HG02763 (cell line): ENCODE measurements at regions not wholly inside any gene's neighbourhood (a gene's known extent, or its start where the extent isn't known, plus 50 kb on each side); places are given as distances from the start of the nearest gene placed in this dataset.

Source experiments
- ATAC-seq: cut with Tn5 transposase; IDR thresholded peaks from one replicate; pipeline ENCODE4 v1.9.1; 2021; ENCODE audit warnings: mild to moderate bottlenecking, moderate library complexity; ENCODE audit not compliant: unreplicated experiment

DNA sequence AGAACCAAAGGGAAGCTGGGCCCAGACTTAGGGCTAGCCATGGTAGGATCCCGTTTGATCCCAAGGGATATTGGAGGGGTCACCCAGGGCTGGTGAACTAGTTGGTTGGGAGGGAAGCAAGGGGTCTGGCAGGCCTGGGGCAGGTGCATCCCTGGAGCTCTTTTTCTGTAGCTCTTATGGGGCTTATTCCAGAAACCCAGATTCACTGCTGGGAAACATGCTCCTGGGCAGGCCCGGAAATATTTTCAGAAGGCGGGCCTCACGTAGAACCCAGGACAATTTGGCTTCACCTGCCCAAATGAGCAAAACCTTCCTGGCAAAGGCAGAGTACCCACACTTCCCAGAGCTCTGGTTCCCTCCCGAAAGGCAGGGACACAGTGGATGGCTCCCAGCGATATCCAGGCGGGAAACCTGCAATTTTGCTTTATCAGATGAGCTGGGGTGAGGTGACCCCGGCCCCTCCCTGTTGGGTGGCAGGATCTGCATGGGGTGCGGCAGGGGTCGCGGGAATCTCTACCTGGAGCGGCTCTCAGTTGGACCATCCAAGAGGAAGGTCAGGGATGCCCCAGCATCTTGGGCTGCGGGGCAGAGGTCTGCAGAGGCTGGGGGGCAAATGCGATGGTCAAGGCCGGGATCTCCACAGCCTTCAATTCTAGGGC is 533.9 kb downstream of the TCERG1L start:
- ATAC-seq: no peak

DNA sequence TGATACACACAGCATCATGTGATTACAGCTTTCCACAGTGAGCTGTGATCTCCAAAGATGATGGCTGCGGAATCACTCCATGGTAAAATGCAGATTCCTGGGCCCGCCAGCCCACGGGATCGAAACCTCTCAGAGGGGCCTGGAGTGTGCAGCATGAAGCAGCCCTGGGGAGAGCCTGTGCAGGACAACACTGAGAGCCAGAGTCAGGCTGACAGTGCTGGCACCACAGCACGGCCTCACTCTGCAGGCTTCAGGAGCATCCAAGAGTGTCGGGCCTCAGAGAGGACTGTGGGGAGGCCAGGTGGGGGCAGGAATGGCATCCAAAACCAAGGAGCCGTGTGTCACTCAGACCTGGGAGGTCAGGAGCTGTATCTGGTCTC is 533.4 kb downstream of the TCERG1L start:
- no peak for ATAC-seq

DNA sequence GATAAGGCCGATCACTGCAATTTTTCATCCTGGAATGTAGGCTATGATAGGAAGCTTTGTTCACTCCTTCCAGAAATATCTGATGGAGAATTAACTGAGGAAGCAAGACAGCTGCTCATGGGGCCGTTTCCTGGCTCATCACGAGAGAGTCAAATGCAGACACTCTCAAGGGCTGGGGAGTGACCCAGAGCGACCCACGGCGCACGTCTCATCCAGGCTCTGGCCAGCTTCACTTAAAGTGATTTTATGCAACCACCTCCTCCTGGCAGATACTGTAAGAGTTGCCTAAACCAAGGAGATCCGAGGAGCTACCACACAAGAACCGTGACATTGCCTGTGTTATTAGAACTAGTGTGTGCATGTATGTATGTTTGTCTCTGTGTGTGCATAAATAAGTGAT is 530.8 kb downstream of the TCERG1L start:
- ATAC-seq: no peak

GRCh38 chr10:130781206-130781605 is 530.3 kb downstream of the TCERG1L start:
- ATAC-seq: no peak

- ATAC-seq: no peak
These were observed 529.9 kb downstream of the TCERG1L start for GRCh38 chr10:130781623-130782022.

DNA sequence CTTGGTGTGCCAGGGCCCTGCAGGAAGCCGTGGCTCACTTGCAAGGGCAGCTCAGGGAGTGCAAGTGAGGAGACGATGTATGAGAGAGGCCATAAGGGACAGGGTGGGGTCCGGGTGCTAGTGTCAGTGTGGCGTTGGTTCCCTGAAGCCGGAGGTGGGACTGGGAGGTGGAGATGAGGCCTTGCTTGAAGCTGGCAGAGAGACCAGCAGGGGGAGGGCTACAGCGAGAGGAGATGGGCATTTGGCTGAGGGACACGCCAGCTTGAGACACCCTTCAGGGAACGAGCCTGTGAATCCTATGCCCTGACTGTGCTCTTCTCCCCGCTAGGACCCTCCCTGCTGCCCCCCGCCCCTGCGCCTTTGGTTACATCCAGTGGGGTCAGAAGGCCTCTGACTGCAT is 529.1 kb downstream of the TCERG1L start:
- ATAC-seq: no peak

GRCh38 chr10:130784326-130784725 is 527.2 kb downstream of the TCERG1L start:
- ATAC-seq: no peak

DNA sequence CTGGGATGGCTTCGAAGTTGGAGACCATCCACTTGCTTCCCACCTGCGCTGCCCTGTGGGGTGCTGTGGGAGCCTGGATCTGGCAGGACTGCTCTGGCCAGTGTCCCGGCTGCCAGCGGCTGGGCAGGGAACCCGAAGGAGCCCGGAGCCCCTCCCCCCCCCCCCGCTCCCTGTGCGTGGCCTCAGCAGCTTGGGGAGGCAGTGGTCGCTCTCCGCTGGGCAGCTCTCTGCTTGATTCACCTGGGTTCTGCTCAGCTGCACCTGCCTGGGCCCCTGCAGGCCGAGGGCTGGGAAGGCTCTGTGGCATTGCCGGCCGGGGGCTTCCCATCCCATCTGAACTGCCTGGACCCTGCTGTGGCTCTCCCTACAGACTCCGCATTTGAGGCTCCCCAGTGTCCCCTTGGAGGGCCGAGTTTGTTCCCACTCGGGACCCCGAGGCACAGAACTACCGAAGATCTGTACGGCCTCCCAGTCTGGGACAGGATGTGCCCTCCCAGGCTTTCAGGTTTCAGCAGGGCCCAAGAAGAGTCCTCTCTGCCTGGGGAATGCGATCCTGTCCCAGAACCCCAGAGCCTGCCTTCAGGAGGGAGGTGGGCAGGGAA is 525.1 kb downstream of the TCERG1L start:
- ATAC-seq: no peak

- no peak for ATAC-seq
These were observed 524.3 kb downstream of the TCERG1L start for GRCh38 chr10:130787243-130787642.

DNA sequence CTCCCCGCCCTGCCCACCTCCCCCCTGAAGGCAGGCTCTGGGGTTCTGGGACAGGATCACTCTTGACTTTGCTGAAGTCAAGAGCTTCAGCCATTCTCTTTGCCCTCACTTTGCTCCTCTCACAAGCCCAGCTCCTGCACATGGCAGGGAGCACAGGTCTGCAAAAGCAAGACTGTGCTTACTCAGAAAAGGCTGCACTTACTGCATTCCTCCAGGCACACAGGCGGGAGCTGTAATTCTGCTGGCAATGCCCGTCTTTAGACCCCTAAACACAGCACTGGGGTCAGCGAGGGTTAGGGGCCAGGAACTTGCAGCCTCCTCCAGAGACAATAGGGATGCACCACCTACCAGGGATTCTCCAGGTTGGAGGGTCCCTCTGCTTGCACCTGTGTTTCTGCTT is 523.7 kb downstream of the TCERG1L start:
- ATAC-seq: no peak

DNA sequence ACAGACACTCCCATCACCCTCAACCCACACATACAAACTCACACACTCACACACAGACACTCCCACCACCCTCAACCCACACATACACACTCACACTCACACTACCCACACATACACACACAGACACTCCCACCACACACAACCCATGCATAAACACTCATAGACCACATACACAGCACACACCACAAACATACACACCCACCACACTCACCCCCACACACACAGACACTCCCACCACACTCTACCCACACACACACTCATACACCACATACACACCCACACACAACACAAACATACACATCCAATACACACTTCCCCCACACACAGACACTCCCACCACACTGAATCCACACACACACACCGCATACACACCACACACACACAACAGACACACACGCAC is 521.2 kb downstream of the TCERG1L start:
- ATAC-seq: no peak

DNA sequence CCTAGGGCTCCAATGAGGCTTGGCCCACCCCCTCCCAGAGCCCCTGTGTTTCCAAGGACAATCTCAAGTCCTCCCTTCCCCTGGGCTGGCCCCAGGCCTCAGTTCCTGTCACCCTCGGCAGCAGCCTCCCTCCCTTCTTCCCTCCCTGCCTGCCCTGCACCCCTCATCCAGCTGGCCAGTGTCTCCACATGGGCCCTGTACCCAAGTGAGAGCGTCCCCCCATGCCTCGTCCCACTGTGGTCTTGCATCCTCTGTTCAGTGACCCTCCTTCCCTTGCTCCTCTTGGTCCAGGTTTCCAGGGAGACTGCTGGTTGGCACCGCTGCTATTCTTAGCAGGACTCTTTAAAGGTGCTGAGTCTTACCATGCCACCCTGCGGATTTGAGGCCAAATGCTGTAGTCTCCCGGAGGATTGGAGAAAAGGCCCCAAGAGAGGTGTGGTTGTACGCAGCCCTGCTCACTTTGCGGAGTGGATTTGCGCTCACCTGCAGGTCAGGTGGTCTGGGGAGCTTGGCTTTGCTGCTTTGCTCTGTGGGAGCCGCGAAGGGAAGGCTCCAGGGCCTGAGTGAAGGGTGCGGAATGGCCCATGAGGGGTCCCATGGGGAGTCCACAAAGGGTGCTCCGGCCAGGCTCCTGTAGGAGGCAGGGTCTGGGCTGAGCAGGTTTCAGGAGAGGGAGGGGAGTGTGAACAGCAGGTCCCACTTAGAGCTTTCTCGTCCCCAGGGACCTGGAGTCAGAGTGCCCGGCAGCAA is 519.2 kb downstream of the TCERG1L start:
- ATAC-seq: no peak

- ATAC-seq: no peak
These were observed 515.7 kb downstream of the TCERG1L start for GRCh38 chr10:130795819-130796218.

DNA sequence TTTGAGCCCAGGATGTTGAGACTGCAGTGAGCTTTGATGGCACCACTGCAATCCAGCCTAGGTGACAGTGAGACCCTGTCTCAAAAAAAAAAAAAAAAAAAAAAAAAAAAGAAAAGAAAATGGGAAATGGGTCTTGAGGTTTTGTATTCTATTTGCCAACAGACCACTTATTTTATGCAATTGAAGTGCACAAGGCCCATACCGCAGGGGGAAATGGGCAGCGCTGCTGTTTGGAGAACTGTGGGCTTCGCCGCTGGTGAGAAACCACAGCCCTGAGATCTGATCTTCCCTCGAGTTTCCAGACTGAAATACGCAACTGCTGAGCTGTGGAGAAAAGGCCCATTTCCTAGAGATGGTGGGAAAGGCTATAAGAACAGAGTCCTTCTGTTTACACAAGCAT is 512.0 kb downstream of the TCERG1L start:
- no peak for ATAC-seq

DNA sequence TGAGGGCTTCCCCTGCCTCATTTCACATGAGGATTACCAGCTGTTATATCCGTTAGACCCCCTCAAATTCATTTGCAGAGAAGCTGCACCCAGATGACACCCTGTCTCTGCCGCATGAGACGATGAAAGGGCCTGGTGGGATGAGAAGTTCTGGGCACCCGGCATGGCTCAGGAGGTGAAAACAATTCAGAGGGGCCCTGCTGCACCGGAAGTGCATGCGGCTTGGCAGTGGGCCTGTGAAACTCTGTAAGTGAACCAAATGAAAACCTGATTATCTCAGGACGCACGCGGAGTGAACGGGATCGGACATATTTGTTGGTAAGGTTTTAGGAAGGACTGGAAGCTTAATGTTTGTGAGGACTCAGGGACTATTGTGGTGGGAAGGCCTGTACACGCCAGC is 511.2 kb downstream of the TCERG1L start:
- ATAC-seq: no peak

- no peak for ATAC-seq
These were observed 510.2 kb downstream of the TCERG1L start for GRCh38 chr10:130801276-130801675.

DNA sequence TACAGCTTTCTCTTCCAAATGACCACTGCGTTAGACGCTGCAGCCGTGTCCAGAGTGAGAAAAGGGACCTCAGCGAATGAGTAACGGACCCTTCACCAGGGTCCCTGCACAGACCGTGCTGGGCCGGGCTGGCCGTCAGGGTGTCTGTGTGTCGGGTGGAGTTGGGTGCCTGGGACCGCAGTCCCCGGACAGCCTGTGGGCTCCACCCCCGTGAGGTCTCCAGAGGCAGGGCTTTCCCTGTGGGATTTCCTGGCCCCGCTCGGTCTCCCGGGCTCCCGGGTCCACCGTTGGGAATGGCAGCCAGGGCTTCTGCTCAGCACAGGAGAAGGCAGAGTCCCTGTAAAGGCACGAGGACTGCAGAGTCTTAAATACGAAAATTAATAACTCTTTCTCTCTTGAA is 509.7 kb downstream of the TCERG1L start:
- ATAC-seq: no peak

DNA sequence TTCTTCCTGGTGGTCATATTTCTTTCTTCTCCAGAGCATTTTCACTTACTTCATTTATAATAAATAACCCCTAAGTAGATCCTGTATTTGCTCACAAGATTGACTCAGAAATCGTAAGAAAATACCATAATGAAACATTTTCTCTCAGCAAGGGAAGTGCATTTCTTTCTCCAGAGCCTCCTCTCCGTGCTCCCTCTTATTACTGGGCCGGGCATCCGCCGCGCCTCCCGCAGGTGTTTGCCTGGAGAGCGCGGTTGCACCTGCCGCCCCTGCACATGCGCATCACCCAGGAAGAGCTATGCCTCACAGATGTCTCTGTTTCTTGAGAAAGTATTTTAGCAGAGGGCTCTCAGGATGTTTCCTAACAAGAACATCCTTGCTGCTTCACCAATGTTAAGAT is 509.2 kb downstream of the TCERG1L start:
- ATAC-seq: no peak

DNA sequence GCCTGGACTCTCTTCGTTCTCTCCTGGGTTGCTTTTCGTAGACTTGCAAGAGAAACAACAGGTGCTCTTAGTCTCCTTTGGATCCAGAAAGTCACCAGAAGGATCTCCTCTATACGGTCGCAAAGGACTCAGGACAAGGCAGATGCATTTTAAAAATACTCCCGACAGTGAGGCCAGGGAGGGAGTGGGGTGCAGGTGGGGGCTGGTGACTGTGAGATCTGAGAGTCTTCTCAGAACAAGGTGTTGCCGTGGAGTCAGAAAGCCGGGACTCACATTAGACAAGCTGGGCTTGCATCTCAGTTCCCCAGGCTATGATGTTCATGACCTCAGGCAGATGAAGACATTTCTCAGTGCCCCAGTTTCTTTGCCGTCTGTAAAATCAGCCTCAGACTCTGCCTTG is 507.2 kb downstream of the TCERG1L start:
- ATAC-seq: no peak

- no peak for ATAC-seq
These were observed 506.5 kb downstream of the TCERG1L start for GRCh38 chr10:130804778-130805634.

GRCh38 chr10:130805635-130806030 is 505.9 kb downstream of the TCERG1L start:
- no peak for ATAC-seq
